A673 (cell line): ENCODE measurements at regions not wholly inside any gene's neighbourhood (a gene's known extent, or its start where the extent isn't known, plus 50 kb on each side); places are given as distances from the start of the nearest gene placed in this dataset.

Experiments used
- EZH2 ChIP-seq: fragments of 200-600 bp; sonication (generic); IDR thresholded peaks from 2 replicates; pipeline ENCODE4 v1.6.1; 2017; ENCODE audit warnings: borderline replicate concordance, low read depth, mild to moderate bottlenecking, mixed read lengths, antibody characterized with exemption, low read length; ENCODE audit not compliant: poor library complexity, severe bottlenecking
- TF ChIP-seq, protein P1 (sequence below): fragments of 300-800, 200-600 bp; sonication (generic); conservative IDR thresholded peaks from 2 replicates; pipeline ENCODE4 v1.5.1; 2017; ENCODE audit warnings: low read depth, mild to moderate bottlenecking, antibody characterized with exemption, low read length, moderate library complexity, mixed read lengths

DNA sequence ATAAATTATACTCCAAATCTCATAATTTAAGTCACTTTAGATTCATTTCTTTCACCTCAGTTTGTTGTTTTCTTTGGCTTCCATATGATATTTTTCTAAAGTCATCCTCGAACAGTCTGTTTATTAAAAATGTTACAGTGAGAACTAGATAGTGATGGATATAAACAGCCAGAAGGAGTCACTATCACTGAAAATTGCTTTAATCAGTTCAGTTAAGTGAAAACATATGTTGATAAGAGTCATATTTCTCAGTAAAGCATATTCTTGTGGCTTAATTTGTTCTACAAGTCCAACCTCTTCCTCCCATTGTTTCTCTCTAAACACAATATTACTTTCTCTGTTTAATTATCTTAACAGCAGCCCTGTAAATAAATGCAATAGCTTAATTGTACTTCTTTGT, 427.5 kb upstream of the ALCAM start:
- TF ChIP-seq, protein P1, sequence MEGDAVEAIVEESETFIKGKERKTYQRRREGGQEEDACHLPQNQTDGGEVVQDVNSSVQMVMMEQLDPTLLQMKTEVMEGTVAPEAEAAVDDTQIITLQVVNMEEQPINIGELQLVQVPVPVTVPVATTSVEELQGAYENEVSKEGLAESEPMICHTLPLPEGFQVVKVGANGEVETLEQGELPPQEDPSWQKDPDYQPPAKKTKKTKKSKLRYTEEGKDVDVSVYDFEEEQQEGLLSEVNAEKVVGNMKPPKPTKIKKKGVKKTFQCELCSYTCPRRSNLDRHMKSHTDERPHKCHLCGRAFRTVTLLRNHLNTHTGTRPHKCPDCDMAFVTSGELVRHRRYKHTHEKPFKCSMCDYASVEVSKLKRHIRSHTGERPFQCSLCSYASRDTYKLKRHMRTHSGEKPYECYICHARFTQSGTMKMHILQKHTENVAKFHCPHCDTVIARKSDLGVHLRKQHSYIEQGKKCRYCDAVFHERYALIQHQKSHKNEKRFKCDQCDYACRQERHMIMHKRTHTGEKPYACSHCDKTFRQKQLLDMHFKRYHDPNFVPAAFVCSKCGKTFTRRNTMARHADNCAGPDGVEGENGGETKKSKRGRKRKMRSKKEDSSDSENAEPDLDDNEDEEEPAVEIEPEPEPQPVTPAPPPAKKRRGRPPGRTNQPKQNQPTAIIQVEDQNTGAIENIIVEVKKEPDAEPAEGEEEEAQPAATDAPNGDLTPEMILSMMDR, result peak; percentile 32; the same call in 1 of the 2 replicates
- no peak for TF ChIP-seq EZH2
